Tibial artery (tissue), 4 donors: ENCODE measurements at regions not wholly inside any gene's neighbourhood (a gene's known extent, or its start where the extent isn't known, plus 50 kb on each side); places are given as distances from the start of the nearest gene placed in this dataset.
A peak's percentile ranks its signal among the peaks of the same experiment; 100 is the strongest.

ENCODE experiments used
- DNase-seq, 2 donors: peaks; one replicate each; pipeline ENCODE4 v3.0.0-alpha.2; 2019
- H3K27ac ChIP-seq, 2 donors: fragments of 200-600 bp; sonication (generic) in 1 of 2; 1 replicate in 1 of 2; 2 replicates in 1 of 2; pipeline ENCODE4 v1.5.1; 2018 to 2019; ENCODE audit warnings: mild to moderate bottlenecking in 1 of 2
- H3K27me3 ChIP-seq, 2 donors: fragments of 200-600 bp; sonication (generic) in 1 of 2; one replicate each; pipeline versions ENCODE4 v1.5.1 to v1.6.0; 2016 to 2019
- H3K36me3 ChIP-seq, 3 donors: fragments of 200-600 bp; sonication (generic) in 2 of 3; one replicate each; pipeline ENCODE4 v1.5.1; 2016 to 2019; ENCODE audit warnings: mild to moderate bottlenecking in 2 of 3
- H3K4me1 ChIP-seq, 4 donors: fragments of 200-600 bp; sonication (generic) in 2 of 4; 1 replicate in 3 of 4; 2 replicates in 1 of 4; pipeline ENCODE4 v1.5.1; 2016 to 2019
- H3K4me3 ChIP-seq, 2 donors: fragments of 200-600 bp; sonication (generic) in 1 of 2; 1 replicate in 1 of 2; 2 replicates in 1 of 2; pipeline ENCODE4 v1.5.1; 2018 to 2019; ENCODE audit warnings: mild to moderate bottlenecking in 2 of 2
- H3K9me3 ChIP-seq, 3 donors: fragments of 200-600 bp; sonication (generic) in 1 of 3; one replicate each; pipeline ENCODE4 v1.5.1; 2016 to 2019
- intact Hi-C: fragments of 100-400 bp; cut with DNase I; formaldehyde crosslinking; loops from one replicate; pipeline ENCODE4 v1.15.0; 2023; ENCODE audit warnings: low total_unique reads
- TF ChIP-seq, protein P1 (sequence below), 2 experiments: fragments of 200-600 bp in 1 of 2; fragments of 450-650 bp in 1 of 2; IDR thresholded peaks; one replicate each; pipeline ENCODE4 v1.5.1; 2017 to 2019; ENCODE audit warnings: antibody characterized with exemption in 2 of 2, mild to moderate bottlenecking in 1 of 2, moderate library complexity in 1 of 2

DNA sequence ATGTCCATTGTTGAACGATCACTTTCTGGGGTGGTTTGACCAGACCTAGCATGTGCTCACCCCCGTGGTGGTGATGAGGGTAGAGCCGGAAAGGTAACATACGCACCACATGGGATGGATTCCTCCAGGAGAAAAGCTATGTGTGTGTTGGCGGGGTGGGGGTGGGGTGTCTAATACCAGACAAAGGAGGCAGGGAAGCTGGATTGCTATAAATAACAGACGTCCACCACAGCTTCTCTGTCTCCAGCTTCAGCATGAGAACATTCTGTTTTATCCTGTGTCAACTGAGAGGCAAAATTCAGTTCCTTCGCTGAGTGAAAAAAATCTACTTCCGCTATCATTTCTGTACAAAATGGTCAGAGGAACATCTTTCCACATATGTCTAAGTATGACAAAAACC, 151.0 kb downstream of the PCSK1 start:
- Histone ChIP-seq H3K27me3 (no peaks in the 10 kb centered on the region), H3K9me3 (no peaks in the 10 kb centered on the region), H3K4me3 (no peak overlapping the region), H3K4me1 (peaks cover 0 to 13% (median 0%) of the 10 kb centered on the region in 4 donors), H3K36me3 (no peaks in the 10 kb centered on the region), H3K27ac (no peak overlapping the region)
- TF ChIP-seq, protein P1, sequence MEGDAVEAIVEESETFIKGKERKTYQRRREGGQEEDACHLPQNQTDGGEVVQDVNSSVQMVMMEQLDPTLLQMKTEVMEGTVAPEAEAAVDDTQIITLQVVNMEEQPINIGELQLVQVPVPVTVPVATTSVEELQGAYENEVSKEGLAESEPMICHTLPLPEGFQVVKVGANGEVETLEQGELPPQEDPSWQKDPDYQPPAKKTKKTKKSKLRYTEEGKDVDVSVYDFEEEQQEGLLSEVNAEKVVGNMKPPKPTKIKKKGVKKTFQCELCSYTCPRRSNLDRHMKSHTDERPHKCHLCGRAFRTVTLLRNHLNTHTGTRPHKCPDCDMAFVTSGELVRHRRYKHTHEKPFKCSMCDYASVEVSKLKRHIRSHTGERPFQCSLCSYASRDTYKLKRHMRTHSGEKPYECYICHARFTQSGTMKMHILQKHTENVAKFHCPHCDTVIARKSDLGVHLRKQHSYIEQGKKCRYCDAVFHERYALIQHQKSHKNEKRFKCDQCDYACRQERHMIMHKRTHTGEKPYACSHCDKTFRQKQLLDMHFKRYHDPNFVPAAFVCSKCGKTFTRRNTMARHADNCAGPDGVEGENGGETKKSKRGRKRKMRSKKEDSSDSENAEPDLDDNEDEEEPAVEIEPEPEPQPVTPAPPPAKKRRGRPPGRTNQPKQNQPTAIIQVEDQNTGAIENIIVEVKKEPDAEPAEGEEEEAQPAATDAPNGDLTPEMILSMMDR (IDR thresholded peaks at IDR 0.05): no peak
- intact Hi-C loops: no loop called here
- no peak for DNase-seq

DNA sequence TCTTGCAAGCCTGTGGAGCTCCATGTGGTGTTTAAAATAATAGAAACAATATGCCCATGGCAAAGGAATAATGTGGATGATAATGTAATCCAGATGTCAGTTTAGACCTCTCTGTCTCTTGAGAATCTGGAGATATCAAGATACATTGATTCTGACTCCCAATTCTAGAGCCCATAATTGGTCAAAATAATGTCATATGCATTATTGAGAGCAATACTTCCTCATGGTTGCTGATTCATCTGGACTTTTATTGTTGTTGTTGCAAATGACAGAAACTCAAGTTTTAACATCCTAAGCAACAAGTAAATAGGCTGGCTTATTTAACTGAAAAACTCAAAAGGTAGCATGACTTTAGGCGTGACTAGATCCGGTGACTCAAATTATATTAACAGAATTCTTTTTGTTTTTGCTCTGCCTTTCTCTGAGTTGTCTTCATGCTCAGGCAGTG, 152.1 kb downstream of the PCSK1 start:
- Histone ChIP-seq H3K4me1 (peaks cover 0 to 13% (median 0%) of the 10 kb centered on the region in 4 donors), H3K27ac (no peak overlapping the region), H3K36me3 (no peaks in the 10 kb centered on the region), H3K4me3 (no peak overlapping the region), H3K9me3 (no peaks in the 10 kb centered on the region), H3K27me3 (no peaks in the 10 kb centered on the region)
- intact Hi-C loops: no loop called here
- no peak for DNase-seq
- TF ChIP-seq, protein P1 (IDR thresholded peaks at IDR 0.05): no peak

DNA sequence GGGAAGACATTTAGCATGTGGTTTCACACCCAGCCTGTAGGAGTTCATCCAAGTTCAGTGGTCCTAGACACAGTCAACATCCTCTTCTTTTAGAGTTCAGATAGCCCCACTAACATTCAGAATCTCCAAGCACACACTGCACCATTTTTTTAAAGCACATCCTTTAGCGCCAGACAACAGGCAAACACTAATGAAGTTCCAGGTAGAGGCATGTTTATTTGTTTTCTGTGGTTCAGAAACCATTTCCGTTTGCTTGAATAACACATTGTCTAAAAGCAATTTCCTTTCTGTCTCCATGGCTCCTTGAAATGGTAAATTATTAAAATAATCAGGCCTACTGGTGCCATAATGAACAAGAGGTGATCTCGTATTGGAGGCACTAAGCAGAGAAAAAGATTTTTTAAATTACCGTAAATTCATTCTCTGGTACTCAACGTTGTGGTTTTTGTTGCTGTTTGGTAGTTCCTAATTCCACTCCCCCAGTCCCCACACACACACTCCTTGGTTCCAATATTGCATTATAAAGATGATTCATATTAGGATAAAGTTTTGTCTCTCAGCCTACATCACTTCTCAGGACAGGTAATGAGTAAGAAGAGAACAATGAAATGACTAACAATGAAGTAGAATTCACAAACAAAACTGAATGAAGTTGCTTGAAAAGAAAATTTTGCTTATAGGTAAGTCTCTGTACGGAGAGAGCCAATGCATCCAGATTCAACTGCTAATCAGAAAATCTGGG, 153.1 kb downstream of the PCSK1 start:
- Histone ChIP-seq H3K4me3 (no peak overlapping the region), H3K27ac (no peak overlapping the region), H3K27me3 (no peaks in the 10 kb centered on the region), H3K4me1 (peaks cover 0 to 13% (median 0%) of the 10 kb centered on the region in 4 donors), H3K9me3 (no peaks in the 10 kb centered on the region), H3K36me3 (no peaks in the 10 kb centered on the region)
- TF ChIP-seq, protein P1 (IDR thresholded peaks at IDR 0.05): no peak
- intact Hi-C loops: no loop called here
- no peak for DNase-seq

DNA sequence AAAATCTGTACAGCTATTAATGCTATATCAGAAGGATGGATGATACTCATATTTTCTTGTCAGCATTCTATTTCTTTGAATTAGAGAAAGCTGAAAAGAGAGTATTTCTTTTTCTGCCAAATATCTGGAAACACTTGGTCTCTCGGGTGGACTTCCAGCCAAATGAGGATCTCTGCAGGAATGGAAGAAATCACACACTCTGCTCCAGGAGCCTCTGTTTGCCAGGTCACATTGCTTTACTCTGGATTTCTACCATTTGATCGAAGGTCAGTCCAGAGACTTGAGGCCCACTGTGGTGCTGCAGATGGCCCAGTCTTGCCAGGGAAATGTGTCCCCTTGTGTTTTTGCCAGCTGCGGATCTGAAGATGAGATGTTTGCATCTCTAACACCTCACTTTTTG, 154.1 kb downstream of the PCSK1 start:
- Histone ChIP-seq H3K4me3 (no peak overlapping the region), H3K27ac (no peak overlapping the region), H3K36me3 (no peaks in the 10 kb centered on the region), H3K9me3 (no peaks in the 10 kb centered on the region), H3K27me3 (no peaks in the 10 kb centered on the region), H3K4me1 (peaks cover 0 to 13% (median 0%) of the 10 kb centered on the region in 4 donors)
- TF ChIP-seq, protein P1 (IDR thresholded peaks at IDR 0.05): no peak
- intact Hi-C loops: no loop called here
- peak in 1 of 2 donors; percentile 31 for DNase-seq

DNA sequence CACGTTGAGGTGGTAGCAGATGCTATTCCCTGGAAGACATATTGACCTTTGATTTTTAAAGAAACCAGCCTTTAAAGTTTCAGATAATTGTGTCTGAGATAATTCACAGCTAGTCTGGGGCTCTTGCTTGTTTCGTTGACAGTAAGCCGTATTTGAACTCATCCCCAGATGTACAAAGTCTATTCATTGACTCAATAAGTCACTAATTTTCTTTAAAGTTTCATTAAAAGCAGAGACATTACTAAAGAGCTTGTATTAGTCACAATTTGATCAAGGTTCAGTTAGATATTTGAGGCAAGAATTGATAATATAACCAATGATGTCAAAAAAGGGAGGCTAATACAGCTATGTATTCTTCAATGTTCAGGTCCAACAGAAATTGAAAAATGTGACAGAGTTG, 158.0 kb downstream of the PCSK1 start:
- no peak for DNase-seq
- TF ChIP-seq, protein P1 (IDR thresholded peaks at IDR 0.05): no peak
- intact Hi-C loops: no loop called here
- H3K9me3 ChIP-seq: no peaks in the 10 kb centered on the region
- H3K36me3 ChIP-seq: no peaks in the 10 kb centered on the region
- H3K27me3 ChIP-seq: no peaks in the 10 kb centered on the region
- peaks cover 0 to 13% (median 0%) of the 10 kb centered on the region in 4 donors for H3K4me1 ChIP-seq
- H3K4me3 ChIP-seq: no peak overlapping the region
- H3K27ac ChIP-seq: no peak overlapping the region
